Cardiac fibroblast (primary cell): ENCODE measurements at regions not wholly inside any gene's neighbourhood (a gene's known extent, or its start where the extent isn't known, plus 50 kb on each side); places are given as distances from the start of the nearest gene placed in this dataset.

ENCODE experiments used
- DNase-seq, 2 donors: peaks; one replicate each; pipeline versions ENCODE4 v3.0.0 to v3.0.0-alpha.2; 2010; ENCODE audit warnings: low read depth in 2 of 2
- H3K4me3 ChIP-seq, 2 donors: replicated peaks in 1 of 2; 1 replicate in 1 of 2; 2 replicates in 1 of 2; pipeline ENCODE4 v1.5.1; 2011; ENCODE audit warnings: low read depth in 2 of 2, low read length in 2 of 2, mild to moderate bottlenecking in 2 of 2, moderate library complexity in 1 of 2
- CTCF ChIP-seq: IDR thresholded peaks from one replicate; pipeline ENCODE4 v1.5.1; 2011; ENCODE audit warnings: low read depth, mild to moderate bottlenecking, low read length, inconsistent platforms

- no peak for TF ChIP-seq CTCF
- no peak for DNase-seq
- H3K4me3 ChIP-seq = no peak overlapping the region
Measured at GRCh38 chr6:90388395-90388794, 91.8 kb upstream of the BACH2 start.

- DNase-seq = no peak
- no peak overlapping the region for H3K4me3 ChIP-seq
- TF ChIP-seq CTCF = no peak
Measured at GRCh38 chr6:90387826-90388225, 91.2 kb upstream of the BACH2 start.

GRCh38 chr6:90387383-90387775 is 90.7 kb upstream of the BACH2 start:
- DNase-seq = no peak
- H3K4me3 ChIP-seq = no peak overlapping the region
- no peak for TF ChIP-seq CTCF

GRCh38 chr6:90386399-90387382 is 90.0 kb upstream of the BACH2 start:
- no peak for DNase-seq
- no peak overlapping the region for H3K4me3 ChIP-seq
- no peak for TF ChIP-seq CTCF

DNA sequence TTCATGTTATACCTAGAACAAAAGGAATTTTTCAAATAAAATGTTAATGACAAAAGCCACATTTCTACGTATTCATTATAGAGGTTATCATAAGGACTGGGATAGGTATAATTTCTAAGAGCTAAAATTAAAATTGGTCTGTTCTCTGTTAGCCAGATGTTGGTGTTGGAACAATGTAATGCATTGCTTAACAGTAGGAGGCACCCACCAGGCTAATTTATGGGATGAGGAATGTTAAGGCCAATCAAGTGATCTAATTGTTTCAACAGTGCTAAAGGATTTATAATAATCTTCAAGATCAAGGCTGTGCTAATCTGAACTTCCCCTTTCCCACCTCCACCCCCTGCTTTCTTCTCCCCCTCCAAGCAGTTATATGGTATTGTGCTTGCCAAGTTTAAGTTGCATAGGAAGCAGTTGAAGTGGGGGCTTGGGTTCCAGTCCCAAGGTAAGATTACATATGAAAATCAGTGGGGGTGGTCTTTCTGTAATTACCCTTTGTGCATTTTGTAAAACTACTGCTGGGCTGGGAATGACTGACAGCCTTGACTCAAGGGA is 89.2 kb upstream of the BACH2 start:
- no peak for TF ChIP-seq CTCF
- H3K4me3 ChIP-seq = no peak overlapping the region
- no peak for DNase-seq

- H3K4me3 ChIP-seq = no peak overlapping the region
- no peak for TF ChIP-seq CTCF
- no peak for DNase-seq
Measured at GRCh38 chr6:90384720-90385119, 88.1 kb upstream of the BACH2 start.
